Progenitor cell of endocrine pancreas (in vitro differentiated cells): ENCODE measurements at regions not wholly inside any gene's neighbourhood (a gene's known extent, or its start where the extent isn't known, plus 50 kb on each side); places are given as distances from the start of the nearest gene placed in this dataset.

Experiments used
- DNase-seq: peaks from one replicate; pipeline ENCODE4 v3.0.0; 2021; ENCODE audit warnings: low spot score; ENCODE audit not compliant: unreplicated experiment
- H3K27ac Mint-ChIP-seq: 2 replicates; pipeline ENCODE4 v1.8.0; 2021; ENCODE audit warnings: mild to moderate bottlenecking, moderate library complexity, mixed read lengths
- H3K27me3 Mint-ChIP-seq: 2 replicates; pipeline ENCODE4 v1.8.0; 2021; ENCODE audit warnings: mixed read lengths
- H3K36me3 Mint-ChIP-seq: 2 replicates; pipeline ENCODE4 v1.8.0; 2022; ENCODE audit warnings: mixed read lengths; ENCODE audit not compliant: insufficient read depth
- H3K4me1 Mint-ChIP-seq: 2 replicates; pipeline ENCODE4 v1.8.0; 2021; ENCODE audit warnings: low read depth, mixed read lengths
- H3K4me3 Mint-ChIP-seq: 2 replicates; pipeline ENCODE4 v1.8.0; 2021; ENCODE audit warnings: low read depth, mild to moderate bottlenecking, moderate library complexity, mixed read lengths
- H3K9me3 Mint-ChIP-seq: 2 replicates; pipeline ENCODE4 v1.8.0; 2021; ENCODE audit warnings: low read depth, mixed read lengths
- CTCF ChIP-seq: fragments of 200-600 bp; sonication (generic); IDR thresholded peaks from one replicate; pipeline ENCODE4 v1.5.0; 2021; ENCODE audit warnings: antibody characterized with exemption, mild to moderate bottlenecking; ENCODE audit not compliant: unreplicated experiment

DNA sequence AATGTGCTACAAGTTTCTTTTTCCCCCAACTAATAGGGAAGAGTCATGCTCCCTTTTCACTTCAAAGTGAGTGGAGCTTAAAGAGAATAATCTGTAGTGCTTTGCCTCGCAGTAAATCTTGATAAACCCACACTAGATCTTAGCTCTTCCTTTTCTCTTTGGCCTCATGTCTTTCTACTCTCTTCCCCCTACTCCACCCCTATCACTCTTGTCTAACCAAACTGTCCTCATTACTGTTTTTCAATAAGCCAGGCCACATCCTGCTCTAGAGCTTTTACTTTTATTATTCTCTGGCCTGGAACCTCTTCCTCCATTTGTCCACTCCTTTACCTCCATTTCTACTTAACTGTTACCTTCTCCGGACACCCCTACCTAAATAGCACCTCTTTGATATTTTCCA, 291.0 kb upstream of the SATB1 start:
- Mint-ChIP-seq H3K27me3 (no peaks in the 10 kb centered on the region), H3K36me3 (no peaks in the 10 kb centered on the region), H3K4me1 (no peaks in the 10 kb centered on the region), H3K4me3 (no peak overlapping the region), H3K27ac (no peak overlapping the region), H3K9me3 (no peaks in the 10 kb centered on the region)
- TF ChIP-seq CTCF = no peak
- no peak for DNase-seq

- no peak overlapping the region for H3K4me3 Mint-ChIP-seq
These were observed 290.1 kb upstream of the SATB1 start for GRCh38 chr3:18715208-18715607.

GRCh38 chr3:18713577-18713951, 288.4 kb upstream of the SATB1 start:
- no peak for TF ChIP-seq CTCF
- Mint-ChIP-seq H3K36me3 (no peaks in the 10 kb centered on the region), H3K27me3 (no peaks in the 10 kb centered on the region), H3K27ac (no peak overlapping the region), H3K9me3 (no peaks in the 10 kb centered on the region), H3K4me3 (no peak overlapping the region), H3K4me1 (no peaks in the 10 kb centered on the region)
- no peak for DNase-seq

More at GRCh38 chr3:18715208-18715607, 290.1 kb upstream of the SATB1 start:
- DNase-seq = no peak
- Mint-ChIP-seq H3K27ac (no peak overlapping the region), H3K36me3 (no peaks in the 10 kb centered on the region), H3K4me1 (no peaks in the 10 kb centered on the region), H3K27me3 (no peaks in the 10 kb centered on the region), H3K9me3 (no peaks in the 10 kb centered on the region)
- TF ChIP-seq CTCF = no peak

GRCh38 chr3:18712713-18713576, 287.8 kb upstream of the SATB1 start:
- no peak overlapping the region for H3K27ac Mint-ChIP-seq
- no peaks in the 10 kb centered on the region for H3K27me3 Mint-ChIP-seq
- no peaks in the 10 kb centered on the region for H3K36me3 Mint-ChIP-seq
- H3K9me3 Mint-ChIP-seq = no peaks in the 10 kb centered on the region
- no peak for TF ChIP-seq CTCF
- no peak overlapping the region for H3K4me3 Mint-ChIP-seq
- H3K4me1 Mint-ChIP-seq = no peaks in the 10 kb centered on the region
- DNase-seq = no peak

GRCh38 chr3:18704326-18704725, 279.2 kb upstream of the SATB1 start:
- Mint-ChIP-seq H3K27ac (no peak overlapping the region), H3K9me3 (peaks cover 31% of the 10 kb centered on the region), H3K27me3 (no peaks in the 10 kb centered on the region), H3K4me3 (no peak overlapping the region), H3K36me3 (no peaks in the 10 kb centered on the region), H3K4me1 (no peaks in the 10 kb centered on the region)
- no peak for TF ChIP-seq CTCF
- DNase-seq = no peak
